Right cardiac atrium (tissue), 5 donors: ENCODE measurements at regions not wholly inside any gene's neighbourhood (a gene's known extent, or its start where the extent isn't known, plus 50 kb on each side); places are given as distances from the start of the nearest gene placed in this dataset.
"Not testable (repeated sequence)": the region's sequence is repeated elsewhere in the genome, so short reads cannot be mapped to it uniquely, and the experiment has no call there.

Experiments
- ATAC-seq, 2 donors: fragments of 200-7000 bp; cut with Tn5 transposase; one replicate each; pipeline versions ENCODE4 v1.8.0 to v1.9.1; 2020; ENCODE audit warnings: moderate library complexity in 2 of 2, mild to moderate bottlenecking in 1 of 2
- DNase-seq, 3 donors: peaks; one replicate each; pipeline ENCODE4 v3.0.0-alpha.2; 2020
- H3K27ac ChIP-seq: one replicate; pipeline ENCODE4 v1.5.1; 2013; ENCODE audit warnings: mild to moderate bottlenecking, low read length, control low read depth, moderate library complexity
- H3K27me3 ChIP-seq: one replicate; pipeline ENCODE4 v1.6.1; 2013; ENCODE audit not compliant: control insufficient read depth, insufficient read depth
- H3K4me1 ChIP-seq: one replicate; pipeline ENCODE4 v1.6.1; 2013; ENCODE audit warnings: low read length; ENCODE audit not compliant: control insufficient read depth, insufficient read depth
- H3K4me3 ChIP-seq: one replicate; pipeline ENCODE4 v1.5.1; 2013; ENCODE audit warnings: low read length, control low read depth
- H3K9me3 ChIP-seq: one replicate; pipeline ENCODE4 v1.6.1; 2013; ENCODE audit warnings: low read length; ENCODE audit not compliant: control insufficient read depth
- WGBS: extraction: QIAGEN DNeasy Blood & Tissue Kit; methylation state at CpG from one replicate; pipeline ENCODE4 v1.1.7; 2013; 5-methylcytosine and 5-hydroxymethylcytosine counted together
- intact Hi-C, 4 donors: fragments of 100-400 bp; cut with DNase I; formaldehyde crosslinking; loops; one replicate each; pipeline versions ENCODE4 v1.11.0 to v1.14.0; 2022 to 2023
- donor health status: healthy with polysubstance abuse.
- donor health status: DM: no; HTN: yes; CAD: no.
- donor health status: DM: no; HTN: no; CAD: no.
- donor health status: DM: no; HTN: yes; CAD: no; lungs with severe emphysema.
- donor health status: DM: yes; HTN: yes; CAD: no.

- WGBS = 82% methylated on average over 1 of the region's 1 CpG
- intact Hi-C loops = no loop called here
These were observed 689.8 kb upstream of the NXPH2 start for GRCh38 chr2:139469985-139470384.

DNA sequence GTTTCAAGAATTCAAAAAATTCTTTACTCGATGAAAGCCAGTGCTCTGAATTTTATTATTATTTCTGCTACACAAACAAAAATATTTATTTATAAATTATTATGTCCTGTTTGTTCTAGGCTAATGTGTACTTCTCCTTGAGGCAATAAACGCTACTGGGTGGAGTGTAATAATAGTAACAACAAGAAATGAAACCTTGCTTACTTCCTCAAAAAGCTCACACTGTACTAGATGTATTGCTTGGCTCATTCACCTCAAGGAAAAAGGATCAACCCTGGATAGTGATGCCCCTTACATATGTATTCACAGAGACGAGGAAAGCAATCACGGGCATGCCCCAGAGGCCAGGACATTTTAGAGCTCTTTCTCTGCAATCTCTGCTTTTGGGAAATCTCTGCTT, 685.6 kb upstream of the NXPH2 start:
- DNase-seq = no peak
- Histone ChIP-seq H3K4me3 (no peak overlapping the region), H3K27me3 (no peaks in the 10 kb centered on the region), H3K9me3 (no peaks in the 10 kb centered on the region), H3K27ac (no peak overlapping the region), H3K4me1 (no peaks in the 10 kb centered on the region)
- WGBS = 56% methylated on average over 4 of the region's 4 CpGs
- ATAC-seq = no peak
- intact Hi-C loops = no loop called here

More at GRCh38 chr2:139469985-139470384, 689.8 kb upstream of the NXPH2 start:
- Histone ChIP-seq H3K27me3 (no peaks in the 10 kb centered on the region), H3K4me1 (no peaks in the 10 kb centered on the region), H3K4me3 (no peak overlapping the region), H3K9me3 (no peaks in the 10 kb centered on the region), H3K27ac (no peak overlapping the region)
- no peak for ATAC-seq
- DNase-seq = no peak

DNA sequence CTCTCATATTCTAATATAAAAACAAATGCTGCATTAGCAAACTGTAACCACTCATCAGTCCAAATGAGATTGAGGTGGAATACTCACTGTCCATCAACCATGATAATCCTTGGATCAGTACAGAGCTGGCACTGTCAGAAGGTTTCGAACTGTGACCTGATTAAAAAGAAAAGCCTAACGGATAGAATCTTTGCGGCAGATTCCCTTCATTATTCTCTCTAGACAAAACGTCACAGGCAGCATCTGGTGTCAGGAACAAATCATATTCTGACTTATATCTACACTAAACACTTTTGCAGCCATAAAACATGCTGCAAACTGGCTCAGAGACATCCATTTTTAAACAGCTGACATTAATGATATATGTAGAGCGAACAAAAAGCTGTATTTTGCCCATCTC, 677.7 kb upstream of the NXPH2 start:
- 53% methylated on average over 5 of the region's 5 CpGs for WGBS
- ATAC-seq (no peak), DNase-seq (no peak)
- intact Hi-C loops = no loop called here
- Histone ChIP-seq H3K9me3 (no peaks in the 10 kb centered on the region), H3K27ac (no peak overlapping the region), H3K4me3 (no peak overlapping the region), H3K4me1 (no peaks in the 10 kb centered on the region), H3K27me3 (no peaks in the 10 kb centered on the region)

GRCh38 chr2:139454251-139454650, 674.1 kb upstream of the NXPH2 start:
- H3K27ac ChIP-seq = no peak overlapping the region
- no peak overlapping the region for H3K4me3 ChIP-seq
- H3K4me1 ChIP-seq = no peaks in the 10 kb centered on the region
- DNase-seq (no peak), ATAC-seq (no peak)
- 70% methylated on average over 1 of the region's 1 CpG for WGBS
- no peaks in the 10 kb centered on the region for H3K27me3 ChIP-seq
- intact Hi-C loops = no loop called here
- H3K9me3 ChIP-seq = no peaks in the 10 kb centered on the region

- intact Hi-C loops = no loop called here
These were observed 658.9 kb upstream of the NXPH2 start for GRCh38 chr2:139439100-139439499.

GRCh38 chr2:139438478-139438877, 658.3 kb upstream of the NXPH2 start:
- no peak for DNase-seq
- Histone ChIP-seq H3K4me1 (no peaks in the 10 kb centered on the region), H3K9me3 (no peaks in the 10 kb centered on the region), H3K27me3 (no peaks in the 10 kb centered on the region), H3K4me3 (no peak overlapping the region), H3K27ac (no peak overlapping the region)
- WGBS = 62% methylated on average over 3 of the region's 3 CpGs
- intact Hi-C loops = no loop called here
- ATAC-seq = no peak

More at GRCh38 chr2:139439100-139439499, 658.9 kb upstream of the NXPH2 start:
- DNase-seq (no peak), ATAC-seq (no peak)
- Histone ChIP-seq H3K27me3 (no peaks in the 10 kb centered on the region), H3K4me1 (no peaks in the 10 kb centered on the region), H3K27ac (no peak overlapping the region), H3K9me3 (no peaks in the 10 kb centered on the region), H3K4me3 (no peak overlapping the region)

- H3K4me1 ChIP-seq = no peaks in the 10 kb centered on the region
- no peak overlapping the region for H3K27ac ChIP-seq
- ATAC-seq = no peak
- no peak for DNase-seq
- no peaks in the 10 kb centered on the region for H3K9me3 ChIP-seq
- H3K4me3 ChIP-seq = no peak overlapping the region
- H3K27me3 ChIP-seq = no peaks in the 10 kb centered on the region
- intact Hi-C loops = no loop called here
- 75% methylated on average over 4 of the region's 4 CpGs for WGBS
These were observed 647.0 kb upstream of the NXPH2 start for GRCh38 chr2:139427164-139427563.

DNA sequence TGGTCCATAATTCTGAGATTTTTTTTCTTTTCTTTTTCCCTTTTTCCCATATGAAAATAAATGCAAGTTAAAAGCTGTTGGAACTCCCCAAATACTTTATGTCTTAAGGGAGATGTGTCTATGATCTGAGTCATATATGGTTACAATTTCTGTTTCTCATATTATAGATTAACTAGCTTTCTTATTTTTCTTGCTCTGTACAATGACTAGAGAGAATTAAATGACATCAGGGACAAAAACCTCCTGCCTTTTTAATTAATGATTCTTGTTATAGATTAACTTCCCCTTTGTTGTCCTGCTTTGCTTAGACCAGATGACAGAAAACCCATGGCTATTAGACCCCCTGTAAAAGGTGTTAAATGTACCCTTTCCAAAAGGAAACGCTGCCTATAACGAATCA, 643.9 kb upstream of the NXPH2 start:
- H3K4me3 ChIP-seq = no peak overlapping the region
- no peaks in the 10 kb centered on the region for H3K27me3 ChIP-seq
- no peak for ATAC-seq
- H3K27ac ChIP-seq = no peak overlapping the region
- WGBS = 68% methylated on average over 2 of the region's 2 CpGs
- no peak for DNase-seq
- H3K4me1 ChIP-seq = no peaks in the 10 kb centered on the region
- no peaks in the 10 kb centered on the region for H3K9me3 ChIP-seq
- intact Hi-C loops = no loop called here

- intact Hi-C loops = no loop called here
- 80% methylated on average over 8 of the region's 8 CpGs for WGBS
- Histone ChIP-seq H3K4me1 (no peaks in the 10 kb centered on the region), H3K27ac (no peak overlapping the region), H3K4me3 (no peak overlapping the region), H3K9me3 (no peaks in the 10 kb centered on the region), H3K27me3 (no peaks in the 10 kb centered on the region)
- ATAC-seq (no peak), DNase-seq (no peak)
These were observed 631.0 kb upstream of the NXPH2 start for GRCh38 chr2:139411236-139411635.

DNA sequence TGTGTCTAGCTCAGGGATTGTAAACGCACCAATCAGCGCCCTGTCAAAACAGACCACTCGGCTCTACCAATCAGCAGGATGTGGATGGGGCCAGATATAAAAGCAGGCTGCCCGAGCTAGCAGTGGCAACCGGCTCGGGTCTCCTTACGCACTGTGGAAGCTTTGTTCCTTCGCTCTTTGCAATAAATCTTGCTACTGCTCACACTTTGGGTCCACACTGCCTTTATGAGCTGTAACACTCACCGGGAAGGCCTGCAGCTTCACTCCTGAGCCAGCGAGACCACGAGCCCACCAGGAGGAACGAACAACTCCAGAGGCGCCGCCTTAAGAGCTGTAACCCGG, 630.6 kb upstream of the NXPH2 start:
- intact Hi-C loops, DNase-seq, H3K27ac ChIP-seq, ATAC-seq, H3K27me3 ChIP-seq, H3K4me3 ChIP-seq, H3K9me3 ChIP-seq, H3K4me1 ChIP-seq: not testable (repeated sequence)
- 85% methylated on average over 15 of the region's 15 CpGs for WGBS

DNA sequence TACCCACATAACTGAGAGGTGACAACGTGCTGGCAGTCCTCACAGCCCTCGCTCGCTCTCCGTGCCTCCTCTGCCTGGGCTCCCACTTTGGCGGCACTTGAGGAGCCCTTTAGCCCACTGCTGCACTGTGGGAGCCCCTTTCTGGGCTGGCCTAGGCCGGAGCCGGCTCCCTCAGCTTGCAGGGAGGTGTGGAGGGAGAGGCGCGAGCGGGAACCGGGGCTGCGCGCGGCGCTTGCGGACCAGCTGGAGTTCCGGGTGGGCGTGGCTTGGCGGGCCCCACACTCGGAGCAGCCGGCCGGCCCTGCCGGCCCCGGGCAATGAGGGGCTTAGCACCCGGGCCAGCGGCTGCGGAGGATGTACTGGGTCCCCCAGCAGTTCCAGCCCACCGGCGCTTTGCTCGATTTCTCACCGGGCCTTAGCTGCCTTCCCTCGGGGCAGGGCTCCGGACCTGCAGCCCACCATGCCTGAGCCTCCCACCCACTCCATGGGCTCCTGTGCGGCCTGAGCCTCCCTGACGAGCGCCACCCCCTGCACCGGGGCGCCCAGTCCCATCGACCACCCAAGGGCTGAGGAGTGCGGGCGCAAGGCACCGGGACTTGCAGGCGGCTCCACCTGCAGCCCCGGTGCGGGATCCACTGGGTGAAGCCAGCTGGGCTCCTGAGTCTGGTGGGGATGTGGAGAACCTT, 630.1 kb upstream of the NXPH2 start:
- H3K9me3 ChIP-seq, intact Hi-C loops, H3K4me3 ChIP-seq, ATAC-seq, H3K27me3 ChIP-seq, DNase-seq, H3K4me1 ChIP-seq, H3K27ac ChIP-seq: not testable (repeated sequence)
- 94% methylated on average over 45 of the region's 45 CpGs for WGBS

- no peak overlapping the region for H3K4me3 ChIP-seq
- no peak overlapping the region for H3K27ac ChIP-seq
- ATAC-seq (no peak), DNase-seq (no peak)
- WGBS = 34% methylated on average over 3 of the region's 3 CpGs
- no peaks in the 10 kb centered on the region for H3K9me3 ChIP-seq
- intact Hi-C loops = no loop called here
- H3K27me3 ChIP-seq = no peaks in the 10 kb centered on the region
- no peaks in the 10 kb centered on the region for H3K4me1 ChIP-seq
These were observed 629.0 kb upstream of the NXPH2 start for GRCh38 chr2:139409212-139409611.
